H1 (cell line): ENCODE measurements at regions not wholly inside any gene's neighbourhood (a gene's known extent, or its start where the extent isn't known, plus 50 kb on each side); places are given as distances from the start of the nearest gene placed in this dataset.

ENCODE experiments used
- CREB1 ChIP-seq: IDR thresholded peaks from 2 replicates; pipeline ENCODE4 v1.6.1; 2012; ENCODE audit warnings: inconsistent platforms
- CTBP2 ChIP-seq: IDR thresholded peaks from 2 replicates; pipeline ENCODE4 v1.7.0; 2011; ENCODE audit warnings: borderline replicate concordance, mild to moderate bottlenecking, moderate library complexity, mixed read lengths, low read length; ENCODE audit not compliant: insufficient read depth, insufficient read length
- NANOG ChIP-seq: IDR thresholded peaks from 2 replicates; pipeline ENCODE4 v1.6.1; 2011; ENCODE audit warnings: low read length, low read depth, mild to moderate bottlenecking, inconsistent platforms; ENCODE audit not compliant: insufficient read depth, poor library complexity, severe bottlenecking
- TCF12 ChIP-seq: IDR thresholded peaks from 2 replicates; pipeline ENCODE4 v1.6.1; 2011; ENCODE audit warnings: low read depth, mild to moderate bottlenecking, low read length
- TF ChIP-seq, protein P1 (sequence below): IDR thresholded peaks from 2 replicates; pipeline ENCODE4 v1.6.1; 2011; ENCODE audit warnings: low read depth, mild to moderate bottlenecking, low read length; ENCODE audit not compliant: insufficient read depth

DNA sequence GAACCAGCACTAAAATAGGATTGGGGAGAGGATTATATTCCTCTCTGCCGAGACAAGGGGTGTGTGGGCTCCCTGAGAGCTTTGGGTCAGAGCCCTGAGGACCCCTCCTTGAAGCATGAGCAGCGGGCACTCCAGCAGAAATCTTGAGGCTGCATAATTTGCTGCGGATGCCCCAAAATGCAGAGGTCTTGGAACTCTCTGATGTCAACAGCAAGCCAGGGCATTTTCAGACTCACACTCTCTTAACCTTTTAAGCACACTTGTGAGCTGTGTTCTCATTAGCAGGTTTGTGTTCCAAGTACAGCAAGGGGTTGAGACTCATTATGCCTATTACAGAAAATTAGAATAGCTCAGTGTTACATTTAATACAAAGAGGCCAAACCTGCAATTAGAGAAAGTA, 513.0 kb upstream of the ADAMTS16 start (continued):
- TF ChIP-seq NANOG = no peak
- no peak for TF ChIP-seq TCF12
- TF ChIP-seq CTBP2 = no peak
- TF ChIP-seq CREB1 = no peak
- TF ChIP-seq, protein P1, sequence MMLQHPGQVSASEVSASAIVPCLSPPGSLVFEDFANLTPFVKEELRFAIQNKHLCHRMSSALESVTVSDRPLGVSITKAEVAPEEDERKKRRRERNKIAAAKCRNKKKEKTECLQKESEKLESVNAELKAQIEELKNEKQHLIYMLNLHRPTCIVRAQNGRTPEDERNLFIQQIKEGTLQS = no peak
